Bronchial epithelial cell (primary cell): ENCODE measurements at regions not wholly inside any gene's neighbourhood (a gene's known extent, or its start where the extent isn't known, plus 50 kb on each side); places are given as distances from the start of the nearest gene placed in this dataset.

Experiments
- DNase-seq: peaks from one replicate; pipeline ENCODE4 v3.0.0-alpha.2; 2010; ENCODE audit warnings: low read depth
- FAIRE-seq: peaks from 2 replicates; lab custom pipeline; 2011; peaks lifted over from hg19 to GRCh38; lab: Jason Lieb, UNC
- H3K27me3 ChIP-seq: 2 replicates; pipeline ENCODE4 v1.5.1; 2011; ENCODE audit warnings: low read length; ENCODE audit not compliant: control insufficient read depth, insufficient read depth
- H3K36me3 ChIP-seq: 2 replicates; pipeline ENCODE4 v1.5.1; 2011; ENCODE audit warnings: low read length; ENCODE audit not compliant: control insufficient read depth, insufficient read depth
- H3K4me3 ChIP-seq: 2 replicates; pipeline ENCODE4 v1.5.1; 2011; ENCODE audit warnings: mild to moderate bottlenecking, low read depth, low read length, control low read depth
- TF ChIP-seq, protein P1 (sequence below): IDR thresholded peaks from 2 replicates; pipeline ENCODE4 v1.5.1; 2011; ENCODE audit warnings: mild to moderate bottlenecking, moderate library complexity, low read length, control low read depth, inconsistent platforms; ENCODE audit not compliant: insufficient read depth, severe bottlenecking

DNA sequence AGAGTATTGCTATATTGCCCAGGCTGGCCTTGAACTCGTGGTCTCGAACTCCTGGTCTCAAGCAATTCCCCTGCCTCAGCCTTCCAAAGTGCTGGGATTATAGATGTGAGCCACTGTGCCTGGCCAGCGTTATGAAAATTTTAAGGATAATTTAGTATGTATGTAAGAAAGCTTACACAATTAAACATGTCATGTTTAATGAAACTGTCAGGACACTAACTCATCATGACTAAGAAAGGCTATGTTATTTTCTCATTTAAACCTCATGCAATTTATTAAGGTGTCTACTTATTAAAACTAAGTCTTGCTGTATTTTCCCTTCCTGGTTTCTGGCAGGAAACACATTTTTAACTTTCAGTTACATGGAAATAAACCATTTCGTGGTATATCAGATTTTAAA lies 106.8 kb upstream of the ATP10A start:
- TF ChIP-seq, protein P1, sequence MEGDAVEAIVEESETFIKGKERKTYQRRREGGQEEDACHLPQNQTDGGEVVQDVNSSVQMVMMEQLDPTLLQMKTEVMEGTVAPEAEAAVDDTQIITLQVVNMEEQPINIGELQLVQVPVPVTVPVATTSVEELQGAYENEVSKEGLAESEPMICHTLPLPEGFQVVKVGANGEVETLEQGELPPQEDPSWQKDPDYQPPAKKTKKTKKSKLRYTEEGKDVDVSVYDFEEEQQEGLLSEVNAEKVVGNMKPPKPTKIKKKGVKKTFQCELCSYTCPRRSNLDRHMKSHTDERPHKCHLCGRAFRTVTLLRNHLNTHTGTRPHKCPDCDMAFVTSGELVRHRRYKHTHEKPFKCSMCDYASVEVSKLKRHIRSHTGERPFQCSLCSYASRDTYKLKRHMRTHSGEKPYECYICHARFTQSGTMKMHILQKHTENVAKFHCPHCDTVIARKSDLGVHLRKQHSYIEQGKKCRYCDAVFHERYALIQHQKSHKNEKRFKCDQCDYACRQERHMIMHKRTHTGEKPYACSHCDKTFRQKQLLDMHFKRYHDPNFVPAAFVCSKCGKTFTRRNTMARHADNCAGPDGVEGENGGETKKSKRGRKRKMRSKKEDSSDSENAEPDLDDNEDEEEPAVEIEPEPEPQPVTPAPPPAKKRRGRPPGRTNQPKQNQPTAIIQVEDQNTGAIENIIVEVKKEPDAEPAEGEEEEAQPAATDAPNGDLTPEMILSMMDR = no peak

DNA sequence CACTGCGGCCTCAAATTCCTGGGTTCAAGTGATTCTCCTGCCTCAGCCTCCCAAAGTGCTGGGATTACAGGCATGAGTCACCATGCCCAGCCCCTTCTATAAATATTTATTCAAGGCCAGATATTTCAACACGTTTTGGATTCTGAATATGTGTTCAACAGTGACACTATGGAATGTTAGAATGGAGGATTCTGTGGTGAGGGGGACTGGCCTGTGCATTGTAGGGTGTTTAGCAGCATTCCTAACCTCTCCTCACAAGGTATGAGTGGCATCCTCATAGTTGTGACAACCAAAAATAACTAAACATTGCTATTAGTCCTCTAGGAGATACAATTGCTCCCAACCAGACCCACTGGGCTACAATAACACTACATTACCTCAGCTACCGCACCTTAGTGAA lies 104.0 kb upstream of the ATP10A start:
- H3K4me3 ChIP-seq = no peak overlapping the region
- TF ChIP-seq, protein P1 = no peak
- FAIRE-seq (no peak), DNase-seq (no peak)
- H3K36me3 ChIP-seq = no peaks in the 10 kb centered on the region
- H3K27me3 ChIP-seq = no peaks in the 10 kb centered on the region

More for the DNA sequence above, 106.8 kb upstream of the ATP10A start:
- Histone ChIP-seq H3K36me3 (no peaks in the 10 kb centered on the region), H3K4me3 (no peak overlapping the region), H3K27me3 (no peaks in the 10 kb centered on the region)
- DNase-seq (no peak), FAIRE-seq (no peak)

DNA sequence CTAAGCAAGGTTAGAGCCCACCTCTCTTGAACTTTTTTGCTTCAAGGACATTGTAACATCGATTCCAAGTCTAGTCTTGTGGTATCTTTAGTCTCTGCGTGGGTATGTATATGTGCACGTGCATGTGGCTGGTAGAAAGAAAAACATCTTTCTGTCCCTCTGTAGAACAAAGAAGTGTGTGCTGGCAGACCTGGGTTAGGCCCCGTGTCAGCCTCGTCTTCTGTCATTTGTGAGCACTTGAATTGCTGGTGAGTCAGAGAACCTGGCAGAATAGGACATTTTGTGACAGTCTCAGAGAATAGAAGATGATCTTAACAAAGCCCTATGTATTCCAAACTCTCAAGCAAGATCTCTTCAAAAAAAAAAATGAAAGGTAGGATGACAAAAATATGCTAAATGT lies 102.2 kb upstream of the ATP10A start:
- DNase-seq (no peak), FAIRE-seq (no peak)
- no peaks in the 10 kb centered on the region for H3K36me3 ChIP-seq
- TF ChIP-seq, protein P1 = no peak
- no peak overlapping the region for H3K4me3 ChIP-seq
- H3K27me3 ChIP-seq = no peaks in the 10 kb centered on the region

DNA sequence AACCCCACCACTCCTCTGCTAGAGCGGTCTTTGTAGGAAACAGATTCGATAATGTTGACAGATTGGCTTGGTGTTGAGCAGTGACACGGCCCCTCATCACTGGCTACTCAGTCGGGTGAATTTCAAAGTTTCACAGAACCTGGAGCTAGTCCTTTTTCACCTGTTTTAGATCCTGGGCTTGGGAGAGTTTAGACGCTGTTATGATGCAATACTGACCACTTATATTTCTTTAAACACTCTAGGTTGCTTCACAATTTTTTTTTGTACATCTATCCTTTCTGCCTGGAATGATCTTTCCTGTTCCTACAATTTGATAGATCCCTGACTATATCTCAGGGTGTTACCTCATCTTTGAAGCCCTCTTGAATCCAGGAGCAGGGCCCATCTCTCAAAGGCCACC lies 97.1 kb upstream of the ATP10A start:
- FAIRE-seq (no peak), DNase-seq (no peak)
- H3K4me3 ChIP-seq = no peak overlapping the region
- H3K36me3 ChIP-seq = no peaks in the 10 kb centered on the region
- H3K27me3 ChIP-seq = no peaks in the 10 kb centered on the region
- TF ChIP-seq, protein P1 = no peak

DNA sequence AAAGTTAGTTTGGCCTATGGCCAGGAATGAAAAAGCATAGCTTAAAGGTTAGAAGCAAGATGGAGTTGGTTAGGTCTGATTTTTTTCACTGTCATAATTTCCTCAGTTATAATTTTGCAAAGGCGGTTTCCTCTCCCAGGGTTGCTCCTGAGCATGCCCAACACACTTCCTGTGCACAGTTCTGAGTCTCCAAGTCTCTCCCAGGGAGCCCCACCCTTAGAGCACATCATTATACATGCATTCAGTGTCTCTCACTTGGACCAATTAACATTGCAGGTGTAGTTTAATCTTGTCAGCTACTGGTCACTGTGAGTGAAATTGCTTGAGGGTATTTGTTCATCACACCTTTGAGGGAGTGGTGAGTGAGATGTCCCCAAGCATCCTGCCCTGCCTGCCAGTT lies 96.0 kb upstream of the ATP10A start:
- no peak for FAIRE-seq
- H3K27me3 ChIP-seq = no peaks in the 10 kb centered on the region
- H3K4me3 ChIP-seq = no peak overlapping the region
- DNase-seq = no peak
- TF ChIP-seq, protein P1 = no peak
- no peaks in the 10 kb centered on the region for H3K36me3 ChIP-seq

DNA sequence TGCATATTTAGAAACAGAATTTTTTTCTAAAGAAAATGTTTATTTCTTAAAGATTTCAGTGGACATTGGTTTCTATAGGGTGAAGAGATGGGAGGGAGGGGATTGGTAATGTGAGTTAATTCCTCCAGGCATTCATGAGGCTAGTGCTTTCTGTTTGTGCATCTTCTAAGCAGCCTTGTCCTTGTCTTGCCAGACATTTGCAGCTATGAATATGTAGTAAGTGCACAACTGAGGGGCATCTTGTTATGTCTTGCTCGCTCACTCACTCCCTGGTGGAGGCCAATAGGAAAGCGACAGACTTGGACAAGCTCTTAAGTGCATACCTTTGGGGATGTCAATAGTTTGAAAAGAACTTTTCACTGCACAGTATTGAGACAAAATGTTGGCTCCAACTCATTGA lies 92.5 kb upstream of the ATP10A start:
- TF ChIP-seq, protein P1 = no peak
- FAIRE-seq (no peak), DNase-seq (no peak)
- Histone ChIP-seq H3K27me3 (no peaks in the 10 kb centered on the region), H3K36me3 (no peaks in the 10 kb centered on the region), H3K4me3 (no peak overlapping the region)
